KBM-7 (cell line): ENCODE measurements at regions not wholly inside any gene's neighbourhood (a gene's known extent, or its start where the extent isn't known, plus 50 kb on each side); places are given as distances from the start of the nearest gene placed in this dataset.

Source experiments
- DNase-seq: peaks from one replicate; pipeline ENCODE4 v3.0.0-alpha.2; 2015
- in situ Hi-C: fragments of 300-500 bp; cut with MboI; formaldehyde crosslinking; loops from 2 replicates; pipeline ENCODE4 v1.14.3; 2020; ENCODE audit warnings: low sequenced_read_pairs, low pct_unique_long_range_greater_than_20kb, mixed read lengths

DNA sequence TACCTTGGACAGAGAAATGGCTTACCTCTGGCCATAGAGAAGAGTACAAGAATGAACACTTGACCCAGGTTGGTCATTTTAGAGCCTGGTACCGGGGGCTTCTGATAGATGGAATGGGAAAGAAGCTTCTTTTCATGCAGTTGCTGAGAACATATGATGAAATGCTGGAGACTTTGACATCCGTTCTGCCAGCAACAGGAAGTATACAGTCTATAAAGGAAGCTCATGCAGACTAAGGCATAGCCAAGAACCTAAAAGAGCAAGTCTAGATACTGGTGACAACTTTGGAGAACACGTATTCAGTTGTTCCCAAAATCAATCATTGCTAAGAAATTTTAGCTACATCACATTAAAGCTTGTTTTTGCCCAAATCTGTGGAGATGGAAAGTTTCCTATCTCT is 894.6 kb downstream of the METTL15 start:
- in situ Hi-C loops, result no loop called here
- no peak for DNase-seq

DNA sequence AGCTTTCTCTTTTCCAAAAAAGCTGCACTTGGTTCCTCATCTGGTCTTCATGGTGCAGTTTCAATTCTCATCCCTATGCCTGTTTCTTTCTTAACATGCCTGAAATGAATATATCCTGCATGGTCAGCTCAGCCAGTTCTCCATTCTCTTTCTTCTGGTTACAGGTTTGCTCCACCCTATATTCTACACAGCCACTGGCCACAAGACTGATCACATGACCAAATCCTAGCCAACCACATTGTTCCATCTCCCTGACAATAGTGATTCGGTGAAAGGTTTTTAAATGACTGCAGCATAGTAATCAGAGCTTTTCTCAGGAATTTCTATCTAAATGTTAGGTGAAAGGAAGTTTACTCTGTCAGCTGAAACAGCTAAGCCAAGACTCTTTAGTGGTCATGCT is 891.4 kb downstream of the METTL15 start:
- DNase-seq, result no peak
- in situ Hi-C loops, result no loop called here

DNA sequence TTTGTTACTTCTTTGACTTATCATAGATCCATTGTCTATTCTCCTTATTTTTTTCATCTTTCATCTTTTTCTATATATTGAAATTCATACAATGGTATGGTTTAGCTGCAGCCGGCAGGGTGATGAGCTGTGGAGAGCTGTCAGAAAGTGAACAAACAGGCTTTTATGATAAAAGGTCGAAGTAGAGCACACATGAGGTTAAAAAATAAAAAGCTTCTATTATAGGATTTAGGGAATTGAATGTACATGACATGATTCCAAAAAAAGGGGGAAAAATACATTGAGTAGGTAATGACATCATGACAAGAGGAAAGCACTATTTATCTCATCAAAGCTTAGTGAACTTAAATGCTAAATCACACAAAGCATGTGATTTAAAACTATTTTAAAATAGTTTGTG is 884.8 kb downstream of the METTL15 start:
- no peak for DNase-seq
- in situ Hi-C loops, result no loop called here

DNA sequence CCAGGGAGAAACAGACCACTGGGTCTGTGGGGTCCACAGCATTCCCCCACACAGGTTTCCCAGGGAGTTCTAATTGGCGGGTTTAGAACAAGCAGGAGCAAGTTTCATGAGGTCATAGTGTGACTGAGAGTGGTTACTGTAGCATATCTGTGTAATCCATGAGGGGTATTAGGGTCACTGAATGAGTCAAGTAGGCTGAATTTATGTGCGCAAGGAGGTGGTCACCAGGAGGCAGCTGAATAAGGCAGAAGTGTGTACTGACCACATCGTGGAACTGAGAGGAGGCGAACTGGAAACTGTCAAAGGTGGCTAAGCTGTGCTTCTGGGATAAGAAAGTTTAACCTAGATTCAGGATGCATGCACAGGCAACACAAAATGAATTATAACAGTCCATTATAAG is 876.0 kb downstream of the METTL15 start:
- no peak for DNase-seq
- in situ Hi-C loops, result no loop called here

DNA sequence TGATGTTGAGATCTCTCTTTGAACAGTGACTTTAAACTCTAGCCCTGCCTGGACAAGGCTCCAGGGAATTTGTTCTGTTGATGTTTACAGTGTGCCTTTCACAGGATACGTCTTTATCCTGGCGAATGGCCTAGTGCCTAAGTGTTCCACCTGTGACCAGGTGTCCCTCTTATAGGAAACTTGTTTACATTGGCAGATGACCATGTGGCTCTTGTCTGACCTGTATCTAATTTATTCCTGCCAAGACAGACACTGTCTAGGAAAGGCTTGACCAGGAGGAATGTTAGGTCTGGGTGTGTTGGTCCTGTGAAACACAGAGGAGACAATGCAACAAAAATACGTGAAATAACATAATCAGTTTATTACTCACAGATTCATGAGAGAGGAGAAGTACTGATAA is 875.6 kb downstream of the METTL15 start:
- no peak for DNase-seq
- in situ Hi-C loops, result no loop called here

DNA sequence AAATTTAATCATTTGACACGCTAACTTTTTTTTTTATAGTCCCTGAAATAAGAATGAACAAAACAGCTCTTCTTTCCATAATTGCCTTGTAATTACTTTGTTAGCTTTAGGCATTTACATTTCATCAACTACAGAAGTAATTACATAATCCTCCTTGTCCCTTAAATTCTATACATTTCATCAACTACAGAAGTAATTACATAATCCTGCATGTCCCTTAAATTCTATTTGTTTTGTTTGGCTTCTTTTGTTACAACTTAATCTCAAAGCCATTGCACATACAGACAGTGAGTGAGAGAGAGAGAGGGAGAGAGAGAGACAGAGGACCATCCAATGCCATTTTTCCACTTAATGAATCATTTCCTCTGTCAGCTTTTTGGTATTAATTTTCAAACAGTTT is 873.2 kb downstream of the METTL15 start:
- DNase-seq, result no peak
- in situ Hi-C loops, result no loop called here

DNA sequence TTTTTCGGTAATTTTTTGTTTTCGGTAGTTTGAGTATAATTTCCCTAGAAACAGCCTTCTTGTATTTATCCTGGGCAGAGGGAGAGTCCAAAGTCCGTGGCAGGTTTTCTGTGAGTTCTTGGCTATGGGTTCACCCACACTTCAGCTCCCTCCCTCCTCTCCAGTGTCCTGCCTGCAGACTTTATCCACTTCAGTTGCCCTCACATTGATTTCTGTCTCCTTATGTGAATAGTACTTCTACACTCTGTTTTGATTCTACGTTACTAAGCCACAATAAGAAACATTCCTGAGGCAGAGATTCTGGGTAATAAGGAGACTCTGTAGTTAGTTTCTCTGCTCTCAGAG is 868.6 kb downstream of the METTL15 start:
- no peak for DNase-seq
- in situ Hi-C loops, result no loop called here

DNA sequence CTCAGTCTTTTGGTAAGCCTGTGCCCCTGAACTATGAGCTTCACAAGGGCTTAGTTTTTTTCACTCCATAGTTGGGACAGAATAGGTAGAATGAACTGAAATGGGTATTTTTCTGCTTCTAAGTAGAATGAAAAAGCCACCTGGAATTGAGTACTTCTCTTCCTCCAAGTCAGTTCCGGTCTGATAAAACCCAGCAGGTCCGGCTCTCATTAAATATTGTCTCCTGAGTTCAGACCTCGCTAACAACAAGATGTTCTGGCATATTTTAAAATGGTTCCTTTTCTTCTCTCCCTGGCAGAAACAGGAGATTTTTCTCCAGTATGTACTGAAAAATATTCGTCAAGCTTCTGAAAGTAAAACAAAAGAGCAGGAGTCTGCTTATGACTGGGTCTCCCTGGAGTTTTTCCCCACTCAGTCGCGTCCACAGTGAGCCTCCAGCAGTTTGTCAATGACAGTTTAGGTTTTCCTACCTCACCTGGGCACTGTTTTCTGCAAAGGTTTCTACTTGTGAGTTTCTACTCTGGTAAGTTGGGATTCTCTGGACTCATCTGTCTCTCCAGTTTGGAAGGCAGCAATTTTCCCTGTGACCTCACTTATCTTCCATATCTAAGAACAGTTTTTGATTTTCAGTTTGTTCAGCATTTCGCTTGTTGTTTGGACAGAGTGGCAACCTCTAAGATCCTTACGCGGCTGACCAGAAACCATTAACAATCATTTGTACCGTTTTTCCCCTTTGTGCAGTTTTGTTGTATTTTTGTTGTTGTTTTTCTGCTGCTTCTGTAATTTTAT is 868.0 kb downstream of the METTL15 start:
- in situ Hi-C loops, result no loop called here
- DNase-seq, result no peak

DNA sequence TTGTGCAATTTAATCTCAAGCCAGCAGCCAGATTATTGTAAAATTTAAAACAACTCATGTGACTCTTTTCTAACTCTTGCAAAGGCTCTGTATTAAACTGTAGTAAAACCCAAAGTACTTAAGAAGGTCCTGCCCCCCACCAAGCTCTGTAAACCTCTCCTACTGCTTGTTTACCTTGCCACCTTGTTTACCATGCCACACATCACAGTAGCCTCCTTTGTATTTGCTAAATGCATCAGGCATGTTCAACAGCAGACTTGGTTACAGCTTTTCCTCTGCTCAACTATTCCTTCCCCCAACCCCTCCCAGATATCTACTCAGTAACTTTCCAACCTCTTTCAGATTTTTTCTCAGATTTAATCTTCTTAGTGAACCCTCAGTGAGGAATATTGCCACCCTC is 861.6 kb downstream of the METTL15 start:
- in situ Hi-C loops, result no loop called here
- no peak for DNase-seq

DNA sequence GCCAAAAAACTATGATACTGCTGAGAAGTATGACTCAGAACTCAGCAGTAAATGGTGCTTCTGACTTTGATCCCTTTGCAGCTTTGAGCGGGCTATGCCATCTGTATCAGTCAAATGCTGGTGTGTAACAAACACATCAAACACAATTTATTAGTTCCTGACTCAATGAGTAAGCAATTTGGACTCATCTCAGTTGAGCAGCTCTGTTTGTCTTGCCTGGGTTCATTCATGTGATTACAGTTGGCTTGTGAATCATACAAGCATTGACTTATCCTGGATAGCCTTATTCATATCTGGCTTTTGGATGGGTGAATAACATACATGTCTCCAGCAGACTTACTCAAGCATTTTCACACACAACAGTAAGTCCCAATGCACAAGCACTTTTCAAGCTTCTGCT is 858.8 kb downstream of the METTL15 start:
- DNase-seq, result no peak
- in situ Hi-C loops, result no loop called here

DNA sequence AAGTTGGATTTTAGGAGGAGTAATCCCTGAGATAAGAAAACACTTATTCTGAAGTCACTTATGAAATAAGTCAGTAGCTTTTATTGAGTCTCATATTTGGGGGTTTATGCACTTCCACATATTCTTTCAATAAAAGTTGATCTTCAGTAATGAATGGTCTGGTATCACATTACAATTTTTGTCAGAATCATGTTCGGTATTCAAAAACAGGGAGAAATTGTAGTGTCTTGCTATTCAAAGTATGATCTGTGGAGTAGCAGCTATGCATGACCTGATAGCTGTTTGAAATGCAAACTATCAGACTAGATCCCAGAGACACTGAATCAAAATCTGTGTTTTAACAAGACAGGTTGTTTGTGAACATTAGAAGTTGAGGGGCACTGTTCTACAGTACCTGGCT is 857.6 kb downstream of the METTL15 start:
- no peak for DNase-seq
- in situ Hi-C loops, result no loop called here

DNA sequence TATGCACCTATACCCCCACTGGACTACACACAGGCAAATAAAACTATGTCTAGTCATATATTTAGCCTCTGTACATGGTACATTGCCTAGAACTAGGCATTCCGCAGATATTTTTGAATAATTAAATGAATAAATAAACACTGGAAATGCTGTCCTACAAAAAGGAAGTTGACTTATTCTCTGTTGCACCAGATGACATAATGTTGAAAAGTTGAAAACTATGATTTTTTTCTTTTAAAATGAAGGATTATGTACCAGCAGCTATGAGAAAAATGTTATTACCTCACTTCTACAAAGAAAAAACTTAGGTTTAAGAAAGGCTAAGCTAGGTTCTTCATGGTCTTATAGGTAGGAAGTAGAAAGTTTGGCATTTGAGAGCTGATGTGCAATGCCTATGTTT is 856.6 kb downstream of the METTL15 start:
- DNase-seq, result no peak
- in situ Hi-C loops, result no loop called here

DNA sequence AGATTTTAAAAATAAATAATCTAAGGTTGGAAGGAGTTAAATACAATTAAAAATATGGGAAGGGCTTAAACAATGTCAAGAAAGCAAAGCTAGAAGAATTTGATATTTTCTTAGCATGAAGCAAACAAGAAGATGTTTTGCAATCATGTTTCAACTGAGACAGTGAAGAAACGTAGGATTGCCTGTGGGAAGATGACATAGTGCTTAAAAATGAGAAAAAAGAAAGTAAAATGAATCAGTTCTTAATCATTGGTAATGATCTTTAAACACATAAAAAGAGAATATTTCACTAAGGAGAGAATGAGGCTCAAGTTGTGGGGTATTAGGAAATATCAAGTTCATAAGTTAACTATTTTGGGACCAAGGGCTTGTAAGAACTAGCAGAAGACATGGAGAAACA is 855.0 kb downstream of the METTL15 start:
- DNase-seq, result no peak
- in situ Hi-C loops, result no loop called here

DNA sequence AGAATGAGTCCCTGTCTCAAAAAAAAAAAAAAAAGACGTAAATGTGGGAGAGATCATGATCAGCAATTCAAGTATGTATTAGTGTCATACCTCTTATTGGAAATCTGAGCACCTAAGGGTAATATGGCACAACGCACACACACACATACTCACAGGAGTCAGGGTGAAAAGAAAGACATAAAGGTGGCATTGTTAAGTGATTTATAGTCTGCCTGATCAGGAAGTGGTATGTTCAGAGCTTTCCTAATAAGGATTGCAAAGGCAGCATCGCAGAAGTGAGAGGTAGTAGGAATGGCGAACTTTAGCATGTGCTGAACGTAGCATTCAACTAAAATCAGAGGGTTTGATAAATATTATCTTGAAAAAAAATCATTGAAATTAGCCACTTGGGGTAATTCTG is 854.3 kb downstream of the METTL15 start:
- no peak for DNase-seq
- in situ Hi-C loops, result no loop called here

DNA sequence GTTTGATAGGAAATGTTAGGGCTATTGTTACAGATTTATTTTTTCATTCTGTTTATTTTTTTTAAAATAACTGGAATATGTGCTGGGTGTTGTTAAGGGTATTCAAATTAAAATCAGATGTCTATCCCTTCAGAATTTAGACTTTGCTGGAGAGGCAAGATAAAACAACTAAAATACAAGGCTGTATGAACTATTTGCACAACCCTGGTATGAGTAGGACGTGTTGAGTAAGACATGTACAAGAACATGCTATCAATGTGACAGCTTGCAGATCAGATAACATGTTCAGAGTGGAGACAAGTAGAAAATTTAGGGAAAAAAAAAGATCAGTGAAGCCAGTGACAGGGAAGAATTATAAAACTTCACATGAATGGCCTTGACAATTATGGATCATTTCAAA is 853.5 kb downstream of the METTL15 start:
- in situ Hi-C loops, result no loop called here
- DNase-seq, result no peak

DNA sequence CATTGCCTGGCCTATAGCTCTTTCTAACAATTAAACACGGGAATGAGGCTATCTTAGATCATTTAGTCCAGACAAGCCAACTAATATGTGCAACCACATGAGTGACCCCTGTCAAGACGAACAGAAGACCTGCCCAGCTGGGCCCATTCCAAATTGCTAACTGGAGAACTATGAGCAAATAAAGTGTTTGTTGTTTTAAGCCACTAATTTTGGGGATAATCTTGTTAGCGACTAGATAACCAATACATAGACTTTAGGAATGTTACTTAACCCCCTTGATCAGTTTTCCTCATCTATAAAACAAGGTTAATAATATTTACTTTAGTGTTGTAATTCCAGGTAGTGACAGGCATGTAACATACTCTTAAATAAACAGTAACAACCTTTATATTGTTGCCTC is 848.3 kb downstream of the METTL15 start:
- DNase-seq, result no peak
- in situ Hi-C loops, result no loop called here

DNA sequence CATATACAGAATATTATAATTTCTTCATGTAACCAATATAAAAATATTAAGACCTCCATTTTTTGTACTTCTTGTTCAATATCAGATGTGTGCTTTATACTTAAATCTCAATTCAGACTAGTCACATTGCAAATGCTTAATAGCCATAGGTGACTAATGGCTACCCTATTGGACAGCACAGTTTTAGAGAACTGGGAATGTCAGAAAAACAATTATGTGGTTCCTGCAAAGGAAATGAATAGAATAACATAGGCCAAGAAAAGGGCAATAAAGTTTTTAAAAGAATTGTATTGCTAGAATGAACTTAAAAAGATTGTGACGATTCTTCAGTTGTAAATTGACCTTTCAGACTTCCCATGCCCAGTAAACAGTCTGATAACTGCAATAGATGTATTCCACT is 843.0 kb downstream of the METTL15 start:
- no peak for DNase-seq
- in situ Hi-C loops, result no loop called here

DNA sequence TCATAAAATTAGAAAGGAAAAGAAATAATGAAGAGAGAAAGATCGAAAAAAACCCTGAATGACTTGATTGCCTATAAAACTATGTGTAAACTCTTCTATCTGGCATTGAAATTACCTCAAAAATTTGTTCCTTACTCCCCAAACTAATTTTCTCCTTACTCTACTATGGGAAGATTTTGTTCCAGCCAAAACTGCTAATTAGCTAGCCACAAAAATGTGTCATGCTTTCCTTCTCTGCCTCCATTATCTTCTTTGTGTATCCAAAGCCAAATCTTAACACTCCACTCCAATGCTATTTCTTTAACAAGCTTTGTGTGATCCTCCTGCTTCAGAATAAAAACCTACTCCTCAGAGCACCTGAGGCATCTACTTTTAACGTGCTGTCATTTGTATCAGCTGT is 831.2 kb downstream of the METTL15 start:
- in situ Hi-C loops, result no loop called here

DNA sequence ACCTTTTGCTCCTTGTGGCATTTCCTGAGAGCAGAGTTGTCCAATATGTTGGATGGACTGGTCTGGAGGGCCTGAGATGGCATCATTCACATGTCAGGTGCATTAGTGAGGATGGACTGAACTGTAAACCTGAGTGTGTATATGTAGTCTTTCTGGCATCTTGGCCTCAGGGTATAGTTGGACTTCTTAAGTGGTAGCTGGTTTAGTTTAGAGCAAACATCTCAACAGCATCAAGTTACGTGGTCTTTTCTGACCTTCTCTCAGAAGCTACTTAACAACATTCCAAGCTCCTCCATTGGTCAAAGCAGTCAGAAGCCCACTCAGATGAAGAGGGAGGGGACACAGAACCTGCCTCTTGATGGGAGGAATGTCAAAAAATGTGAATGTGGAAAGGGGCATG is 829.9 kb downstream of the METTL15 start:
- in situ Hi-C loops, result no loop called here
- DNase-seq, result no peak

More for the DNA sequence above, 831.2 kb downstream of the METTL15 start:
- DNase-seq, result no peak

DNA sequence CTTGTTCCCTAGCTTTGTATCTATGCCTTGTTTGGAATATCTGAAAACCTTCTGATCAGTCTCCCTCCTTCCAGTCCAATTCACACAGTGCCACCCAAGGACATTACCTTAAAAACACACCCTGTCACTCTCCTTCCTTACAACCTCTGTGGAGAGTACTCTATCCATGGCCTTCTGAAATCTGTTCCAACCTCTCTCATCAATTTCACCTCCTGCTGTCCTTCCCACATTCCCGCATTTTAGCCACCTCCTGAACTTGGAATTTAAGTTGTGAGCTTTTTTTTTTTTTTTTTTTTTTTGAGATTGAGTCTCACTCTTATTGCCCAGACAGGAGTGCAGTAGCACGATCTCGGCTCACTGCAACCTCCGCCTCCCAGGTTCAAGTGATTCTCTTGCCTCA is 824.8 kb downstream of the METTL15 start:
- DNase-seq, result no peak
- in situ Hi-C loops, result no loop called here

DNA sequence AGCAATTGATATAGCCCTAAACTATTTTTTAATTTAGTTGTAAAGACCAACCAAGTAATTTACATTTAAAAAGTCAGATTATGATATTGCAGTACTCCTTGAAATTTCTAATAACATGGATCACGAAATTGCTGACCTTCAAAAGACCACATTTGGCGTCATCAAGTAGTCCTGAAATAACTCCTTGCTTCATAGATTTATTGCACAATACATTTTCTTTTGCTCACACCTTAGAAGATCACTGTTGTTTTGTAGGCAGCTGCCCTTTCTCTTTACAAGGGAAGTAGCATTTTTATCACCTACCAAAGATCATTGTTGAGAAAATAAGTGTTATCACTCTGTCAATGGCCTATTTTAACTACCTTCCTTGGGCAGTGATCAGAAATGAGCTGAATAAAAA is 815.8 kb downstream of the METTL15 start:
- no peak for DNase-seq
- in situ Hi-C loops, result no loop called here
